H9 (cell line): ENCODE measurements at regions not wholly inside any gene's neighbourhood (a gene's known extent, or its start where the extent isn't known, plus 50 kb on each side); places are given as distances from the start of the nearest gene placed in this dataset.

Source experiments
- DNase-seq: peaks from one replicate; pipeline ENCODE4 v3.0.0-alpha.2; 2017
- H2AFZ ChIP-seq: one replicate; pipeline ENCODE4 v1.6.1; 2013; ENCODE audit warnings: mild to moderate bottlenecking, low read length, control low read depth, moderate library complexity
- H2AK5ac ChIP-seq: 2 replicates; pipeline ENCODE4 v1.6.1; 2013; ENCODE audit warnings: low read length, control low read depth, mixed read lengths; ENCODE audit not compliant: insufficient read length
- H2BK120ac ChIP-seq: one replicate; pipeline ENCODE4 v1.6.1; 2013; ENCODE audit warnings: low read depth, mild to moderate bottlenecking, low read length, control low read depth, inconsistent platforms; ENCODE audit not compliant: poor library complexity, severe bottlenecking
- H2BK12ac ChIP-seq: 2 replicates; pipeline ENCODE4 v1.6.1; 2013; ENCODE audit warnings: low read length, control low read depth, mixed read lengths, low read depth; ENCODE audit not compliant: insufficient read length
- H2BK15ac ChIP-seq: 2 replicates; pipeline ENCODE4 v1.6.1; 2013; ENCODE audit warnings: low read depth, low read length, control low read depth
- H2BK20ac ChIP-seq: one replicate; pipeline ENCODE4 v1.6.1; 2013; ENCODE audit warnings: low read depth, mild to moderate bottlenecking, low read length, control low read depth, inconsistent platforms; ENCODE audit not compliant: poor library complexity, severe bottlenecking
- H2BK5ac ChIP-seq: 2 replicates; pipeline ENCODE4 v1.6.1; 2013; ENCODE audit warnings: low read length, control low read depth, mixed read lengths; ENCODE audit not compliant: insufficient read length
- H3K14ac ChIP-seq: 2 replicates; pipeline ENCODE4 v1.6.1; 2013; ENCODE audit warnings: low read length, control low read depth; ENCODE audit not compliant: insufficient read depth
- H3K18ac ChIP-seq: 2 replicates; pipeline ENCODE4 v1.6.1; 2013; ENCODE audit warnings: low read depth, mild to moderate bottlenecking, mixed read lengths, low read length, control low read depth; ENCODE audit not compliant: insufficient read length
- H3K23ac ChIP-seq: 2 replicates; pipeline ENCODE4 v1.6.1; 2013; ENCODE audit warnings: low read length, control low read depth, mixed read lengths, low read depth; ENCODE audit not compliant: insufficient read length
- H3K23me2 ChIP-seq: 2 replicates; pipeline ENCODE4 v1.6.1; 2013; ENCODE audit warnings: low read depth, mild to moderate bottlenecking, mixed read lengths, low read length, control low read depth; ENCODE audit not compliant: insufficient read length, poor library complexity, severe bottlenecking
- H3K27ac ChIP-seq: 2 replicates; pipeline ENCODE4 v1.5.1; 2013; ENCODE audit warnings: low read length, control low read depth, mixed read lengths, low read depth; ENCODE audit not compliant: insufficient read length
- H3K27me3 ChIP-seq: 2 replicates; pipeline ENCODE4 v1.6.1; 2013; ENCODE audit warnings: low read length, control low read depth, inconsistent platforms; ENCODE audit not compliant: insufficient read depth
- H3K4ac ChIP-seq: 2 replicates; pipeline ENCODE4 v1.6.1; 2013; ENCODE audit warnings: low read depth, mild to moderate bottlenecking, control low read depth, inconsistent platforms, low read length, moderate library complexity
- H3K4me1 ChIP-seq: 2 replicates; pipeline ENCODE4 v1.6.1; 2013; ENCODE audit warnings: low read length, control low read depth, inconsistent platforms; ENCODE audit not compliant: insufficient read depth
- H3K4me2 ChIP-seq: 2 replicates; pipeline ENCODE4 v1.6.1; 2013; ENCODE audit warnings: low read length, control low read depth, mixed read lengths; ENCODE audit not compliant: insufficient read length, insufficient read depth
- H3K56ac ChIP-seq: 2 replicates; pipeline ENCODE4 v1.6.1; 2013; ENCODE audit warnings: low read depth, mild to moderate bottlenecking, mixed read lengths, low read length, control low read depth; ENCODE audit not compliant: insufficient read length
- H3K79me1 ChIP-seq: 2 replicates; pipeline ENCODE4 v1.6.1; 2013; ENCODE audit warnings: low read depth, mild to moderate bottlenecking, moderate library complexity, low read length, control low read depth, inconsistent platforms; ENCODE audit not compliant: insufficient read depth, poor library complexity, severe bottlenecking
- H3K79me2 ChIP-seq: 2 replicates; pipeline ENCODE4 v1.6.1; 2013; ENCODE audit warnings: low read length, control low read depth, inconsistent platforms; ENCODE audit not compliant: insufficient read depth
- H3K9ac ChIP-seq: 2 replicates; pipeline ENCODE4 v1.6.1; 2013; ENCODE audit warnings: low read length, control low read depth, mixed read lengths; ENCODE audit not compliant: insufficient read length; ENCODE audit errors: extremely low read depth
- H3K9me3 ChIP-seq: one replicate; pipeline ENCODE4 v1.6.1; 2013; ENCODE audit warnings: low read depth, low read length, inconsistent platforms; ENCODE audit not compliant: control insufficient read depth
- H3T11ph ChIP-seq: one replicate; pipeline ENCODE4 v1.6.1; 2013; ENCODE audit warnings: mild to moderate bottlenecking, low read length, control low read depth, inconsistent platforms
- H4K20me1 ChIP-seq: one replicate; pipeline ENCODE4 v1.6.1; 2013; ENCODE audit not compliant: control insufficient read depth, insufficient read length, insufficient read depth
- H4K5ac ChIP-seq: 2 replicates; pipeline ENCODE4 v1.6.1; 2013; ENCODE audit warnings: low read depth, mild to moderate bottlenecking, mixed read lengths, low read length, control low read depth; ENCODE audit not compliant: insufficient read length
- H4K8ac ChIP-seq: replicated peaks from 2 replicates; pipeline ENCODE4 v1.6.1; 2013; ENCODE audit warnings: low read length, control low read depth, mixed read lengths, low read depth; ENCODE audit not compliant: insufficient read length
- H4K91ac ChIP-seq: 2 replicates; pipeline ENCODE4 v1.6.1; 2013; ENCODE audit warnings: low read depth, mild to moderate bottlenecking, moderate library complexity, mixed read lengths, low read length, control low read depth; ENCODE audit not compliant: insufficient read length
- H3K27ac Mint-ChIP-seq, 3 experiments: 2 replicates in 2 of 3; 3 replicates in 1 of 3; pipeline ENCODE4 v1.8.0; 2020 to 2021; ENCODE audit warnings: mixed read lengths in 3 of 3, mild to moderate bottlenecking in 1 of 3, moderate library complexity in 1 of 3
- H3K27me3 Mint-ChIP-seq: 2 replicates; pipeline ENCODE4 v1.8.0; 2021; ENCODE audit warnings: low read depth, mild to moderate bottlenecking, moderate library complexity, mixed read lengths
- H3K36me3 Mint-ChIP-seq, 3 experiments: 2 replicates in 2 of 3; 3 replicates in 1 of 3; pipeline ENCODE4 v1.8.0; 2020 to 2021; ENCODE audit warnings: low read depth in 3 of 3, mixed read lengths in 3 of 3; ENCODE audit not compliant: insufficient read depth in 1 of 3
- H3K4me1 Mint-ChIP-seq, 2 experiments: 2 replicates each; pipeline ENCODE4 v1.8.0; 2020; ENCODE audit warnings: mixed read lengths in 2 of 2
- H3K4me3 Mint-ChIP-seq, 2 experiments: 2 replicates in 1 of 2; 3 replicates in 1 of 2; pipeline ENCODE4 v1.8.0; 2020 to 2021; ENCODE audit warnings: mild to moderate bottlenecking in 2 of 2, mixed read lengths in 2 of 2, moderate library complexity in 1 of 2
- H3K9me3 Mint-ChIP-seq, 2 experiments: 2 replicates in 1 of 2; 3 replicates in 1 of 2; pipeline ENCODE4 v1.8.0; 2020; ENCODE audit warnings: mild to moderate bottlenecking in 2 of 2, mixed read lengths in 2 of 2, moderate library complexity in 1 of 2
- WGBS: extraction: QIAGEN DNeasy Blood & Tissue Kit; methylation state at CpG from one replicate; pipeline ENCODE4 v1.1.7; 2013; ENCODE audit warnings: missing lambda C conversion rate, low lambda C conversion rate, mixed read lengths; ENCODE audit not compliant: insufficient read length; ENCODE audit errors: extremely low coverage; 5-methylcytosine and 5-hydroxymethylcytosine counted together
- TF ChIP-seq, protein P1 (sequence below): fragments of 200-600 bp; sonication (generic); conservative IDR thresholded peaks from 3 replicates; pipeline ENCODE4 v1.8.0; 2021; ENCODE audit warnings: antibody characterized with exemption, mild to moderate bottlenecking

DNA sequence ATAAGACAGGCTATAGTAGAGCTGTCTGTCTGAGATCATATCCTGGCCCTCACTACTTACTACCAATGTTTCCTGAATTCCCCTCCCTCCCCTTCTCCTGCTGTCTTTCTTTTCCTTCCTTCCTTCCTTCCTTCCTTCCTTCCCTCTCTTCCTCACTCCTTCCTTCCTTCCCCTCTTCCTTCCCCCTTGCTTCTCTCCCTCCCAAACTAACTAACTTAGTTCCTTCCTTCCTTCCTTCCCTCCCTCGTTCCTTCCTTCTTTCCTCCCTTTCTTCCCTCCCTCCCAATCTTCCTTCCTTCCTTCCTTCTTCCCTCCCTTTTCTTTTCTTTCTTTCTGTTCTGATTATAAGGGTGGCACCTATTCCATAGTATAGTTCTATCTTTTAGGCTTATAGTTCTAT lies 150.0 kb upstream of the GDNF start:
- no peaks in the 10 kb centered on the region for H3K23me2 ChIP-seq
- H3K4me3 Mint-ChIP-seq = no peak overlapping the region
- peaks cover 4 to 5% of the 10 kb centered on the region in 2 experiments for H3K4me1 Mint-ChIP-seq
- no peak overlapping the region for H2BK5ac ChIP-seq
- H3K27ac ChIP-seq = no peak overlapping the region
- no peaks in the 10 kb centered on the region for H3K9me3 Mint-ChIP-seq
- no peak overlapping the region for H3K27ac Mint-ChIP-seq
- no peak overlapping the region for H3T11ph ChIP-seq
- H2BK20ac ChIP-seq = no peak overlapping the region
- H3K9ac ChIP-seq = no peak overlapping the region
- no peaks in the 10 kb centered on the region for H3K79me2 ChIP-seq
- H3K14ac ChIP-seq = no peak overlapping the region
- WGBS = 89% methylated on average over 1 of the region's 1 CpG
- H3K9me3 ChIP-seq = no peaks in the 10 kb centered on the region
- no peaks in the 10 kb centered on the region for H3K4me1 ChIP-seq
- no peak overlapping the region for H4K91ac ChIP-seq
- H2BK15ac ChIP-seq = no peak overlapping the region
- no peak overlapping the region for H2AFZ ChIP-seq
- H3K18ac ChIP-seq = no peak overlapping the region
- H2BK120ac ChIP-seq = no peak overlapping the region
- no peaks in the 10 kb centered on the region for H4K20me1 ChIP-seq
- no peaks in the 10 kb centered on the region for H3K79me1 ChIP-seq
- no peak overlapping the region for H3K23ac ChIP-seq
- no peaks in the 10 kb centered on the region for H3K36me3 Mint-ChIP-seq
- H4K8ac ChIP-seq = no peak overlapping the region
- no peaks in the 10 kb centered on the region for H3K27me3 ChIP-seq
- H3K4ac ChIP-seq = no peak overlapping the region
- H4K5ac ChIP-seq = no peak overlapping the region
- TF ChIP-seq, protein P1, sequence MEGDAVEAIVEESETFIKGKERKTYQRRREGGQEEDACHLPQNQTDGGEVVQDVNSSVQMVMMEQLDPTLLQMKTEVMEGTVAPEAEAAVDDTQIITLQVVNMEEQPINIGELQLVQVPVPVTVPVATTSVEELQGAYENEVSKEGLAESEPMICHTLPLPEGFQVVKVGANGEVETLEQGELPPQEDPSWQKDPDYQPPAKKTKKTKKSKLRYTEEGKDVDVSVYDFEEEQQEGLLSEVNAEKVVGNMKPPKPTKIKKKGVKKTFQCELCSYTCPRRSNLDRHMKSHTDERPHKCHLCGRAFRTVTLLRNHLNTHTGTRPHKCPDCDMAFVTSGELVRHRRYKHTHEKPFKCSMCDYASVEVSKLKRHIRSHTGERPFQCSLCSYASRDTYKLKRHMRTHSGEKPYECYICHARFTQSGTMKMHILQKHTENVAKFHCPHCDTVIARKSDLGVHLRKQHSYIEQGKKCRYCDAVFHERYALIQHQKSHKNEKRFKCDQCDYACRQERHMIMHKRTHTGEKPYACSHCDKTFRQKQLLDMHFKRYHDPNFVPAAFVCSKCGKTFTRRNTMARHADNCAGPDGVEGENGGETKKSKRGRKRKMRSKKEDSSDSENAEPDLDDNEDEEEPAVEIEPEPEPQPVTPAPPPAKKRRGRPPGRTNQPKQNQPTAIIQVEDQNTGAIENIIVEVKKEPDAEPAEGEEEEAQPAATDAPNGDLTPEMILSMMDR = no peak
- no peaks in the 10 kb centered on the region; the same call in none of the 2 replicates for H3K27me3 Mint-ChIP-seq
- no peak overlapping the region for H2AK5ac ChIP-seq
- H3K4me2 ChIP-seq = no peak overlapping the region
- DNase-seq = no peak
- no peak overlapping the region for H3K56ac ChIP-seq
- H2BK12ac ChIP-seq = no peak overlapping the region
